Activated T-cell treated with anti-CD3 and anti-CD28 coated beads, Interleukin-2, amount 50 U/mL, for 4 hours (primary cell): ENCODE measurements at regions not wholly inside any gene's neighbourhood (a gene's known extent, or its start where the extent isn't known, plus 50 kb on each side); places are given as distances from the start of the nearest gene placed in this dataset.

Experiments
- ATAC-seq, 2 donors: fragments of 200-7000 bp; cut with Tn5 transposase; one replicate each; pipeline ENCODE4 v1.10.0; 2021
- DNase-seq: peaks from one replicate; pipeline ENCODE4 v3.0.0-alpha.2; 2020
- H3K27me3 Mint-ChIP-seq: one replicate; pipeline ENCODE4 v1.8.0; 2021; ENCODE audit warnings: low read depth, mixed read lengths
- H3K36me3 Mint-ChIP-seq: one replicate; pipeline ENCODE4 v1.8.0; 2022; ENCODE audit warnings: mixed read lengths; ENCODE audit not compliant: insufficient read depth
- H3K4me1 Mint-ChIP-seq: one replicate; pipeline ENCODE4 v1.8.0; 2021; ENCODE audit warnings: low read depth, mixed read lengths
- H3K4me3 Mint-ChIP-seq: one replicate; pipeline ENCODE4 v1.8.0; 2021; ENCODE audit warnings: mild to moderate bottlenecking, moderate library complexity, mixed read lengths
- H3K9me3 Mint-ChIP-seq: one replicate; pipeline ENCODE4 v1.8.0; 2021; ENCODE audit warnings: mixed read lengths

DNA sequence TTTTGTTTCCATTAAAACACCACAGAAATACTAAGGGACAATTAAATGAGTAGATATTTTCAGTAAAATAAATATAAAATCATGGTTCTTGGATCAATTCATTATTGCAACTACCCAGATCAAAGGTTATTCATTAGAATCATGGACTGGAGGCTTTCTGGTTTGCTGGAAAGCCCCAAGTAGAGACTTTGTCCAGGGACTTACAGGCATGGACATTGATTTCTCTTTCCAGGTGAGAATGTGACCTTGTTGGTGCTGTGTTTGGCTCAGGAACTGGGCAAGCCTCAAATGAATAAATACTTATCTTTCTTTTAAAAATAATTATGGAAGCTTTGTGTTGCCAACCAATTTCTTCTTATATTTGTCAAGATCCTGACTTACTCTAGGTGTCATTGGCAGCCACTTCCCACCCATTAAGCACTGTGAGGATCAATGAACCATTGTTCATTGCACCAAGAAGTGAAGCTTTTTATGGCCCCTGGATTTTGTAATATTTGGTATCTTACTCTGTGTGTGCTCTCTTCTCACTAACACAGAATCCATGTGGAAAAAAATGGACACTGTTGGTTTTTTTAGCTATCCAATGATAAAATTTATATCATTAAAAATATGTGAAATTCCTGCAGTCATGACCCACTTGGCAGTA, 205.8 kb upstream of the NRXN1 start:
- peaks cover 6% of the 10 kb centered on the region for H3K9me3 Mint-ChIP-seq
- no peaks in the 10 kb centered on the region for H3K4me1 Mint-ChIP-seq
- no peaks in the 10 kb centered on the region for H3K27me3 Mint-ChIP-seq
- no peaks in the 10 kb centered on the region for H3K36me3 Mint-ChIP-seq
- no peak overlapping the region for H3K4me3 Mint-ChIP-seq
- ATAC-seq (no peak), DNase-seq (no peak)

DNA sequence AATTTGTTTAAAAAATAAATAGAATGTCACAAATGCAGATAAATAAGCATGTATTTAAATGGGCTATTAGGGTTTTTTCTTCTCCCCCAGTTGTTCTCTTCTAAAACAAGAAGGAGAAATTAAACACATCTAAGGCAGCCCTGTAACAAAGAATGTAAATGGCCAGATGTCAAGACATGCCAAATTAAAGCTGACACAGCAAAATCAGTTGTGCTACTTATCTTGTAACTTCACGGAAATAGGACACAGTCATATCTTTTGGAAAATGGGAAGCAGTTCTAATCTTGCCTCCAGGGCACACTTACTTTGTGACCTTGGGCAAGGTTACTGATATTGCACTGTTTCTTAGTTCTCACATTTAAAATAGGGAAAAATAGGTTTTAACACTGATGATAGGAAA, 200.1 kb upstream of the NRXN1 start:
- Mint-ChIP-seq H3K36me3 (no peaks in the 10 kb centered on the region), H3K27me3 (no peaks in the 10 kb centered on the region), H3K4me3 (no peak overlapping the region), H3K4me1 (no peaks in the 10 kb centered on the region), H3K9me3 (peaks cover 14% of the 10 kb centered on the region)
- DNase-seq (no peak), ATAC-seq (no peak)

DNA sequence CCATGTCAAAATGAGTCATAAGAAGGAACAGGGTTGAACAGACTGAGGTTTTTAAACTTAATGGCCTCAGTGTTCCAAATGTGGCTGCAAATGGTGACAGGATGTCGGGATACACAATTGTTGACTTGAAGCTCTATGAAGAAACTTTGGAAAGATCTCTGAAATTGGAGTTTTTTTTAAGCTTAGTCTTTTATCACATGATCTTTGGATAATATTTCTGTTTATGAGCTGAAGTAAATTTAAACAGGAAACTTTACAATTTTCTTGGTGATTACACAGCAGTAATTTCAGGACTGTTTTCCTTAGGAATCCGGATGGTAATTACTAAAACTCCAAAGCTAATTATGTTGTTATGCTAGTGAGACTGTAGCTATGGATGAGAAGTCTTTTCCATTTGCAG, 199.1 kb upstream of the NRXN1 start:
- ATAC-seq = no peak
- no peaks in the 10 kb centered on the region for H3K4me1 Mint-ChIP-seq
- H3K9me3 Mint-ChIP-seq = peaks cover 14% of the 10 kb centered on the region
- H3K27me3 Mint-ChIP-seq = no peaks in the 10 kb centered on the region
- no peak overlapping the region for H3K4me3 Mint-ChIP-seq
- no peak for DNase-seq
- H3K36me3 Mint-ChIP-seq = no peaks in the 10 kb centered on the region

DNA sequence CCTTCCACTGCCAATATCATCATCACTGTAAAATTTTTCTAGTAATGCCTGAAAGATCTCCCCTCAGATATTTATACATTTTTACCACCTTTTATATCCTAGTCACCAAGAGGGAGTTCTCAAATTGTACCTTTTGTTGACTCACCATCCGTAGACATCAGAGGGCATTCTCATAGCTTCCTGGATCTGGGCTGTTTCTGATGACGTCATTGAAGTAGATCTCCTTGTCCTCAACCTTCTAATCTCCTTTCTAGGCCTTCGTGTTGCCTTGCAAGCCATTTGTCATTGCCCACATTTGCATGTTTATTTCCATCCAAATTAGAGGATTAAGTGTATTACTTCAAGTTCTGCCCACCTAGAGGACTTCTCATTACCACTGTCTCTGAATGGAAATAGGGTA, 193.4 kb upstream of the NRXN1 start:
- Mint-ChIP-seq H3K4me3 (no peak overlapping the region), H3K27me3 (no peaks in the 10 kb centered on the region), H3K36me3 (no peaks in the 10 kb centered on the region), H3K9me3 (peaks cover 9% of the 10 kb centered on the region), H3K4me1 (no peaks in the 10 kb centered on the region)
- ATAC-seq = no peak
- DNase-seq = no peak

DNA sequence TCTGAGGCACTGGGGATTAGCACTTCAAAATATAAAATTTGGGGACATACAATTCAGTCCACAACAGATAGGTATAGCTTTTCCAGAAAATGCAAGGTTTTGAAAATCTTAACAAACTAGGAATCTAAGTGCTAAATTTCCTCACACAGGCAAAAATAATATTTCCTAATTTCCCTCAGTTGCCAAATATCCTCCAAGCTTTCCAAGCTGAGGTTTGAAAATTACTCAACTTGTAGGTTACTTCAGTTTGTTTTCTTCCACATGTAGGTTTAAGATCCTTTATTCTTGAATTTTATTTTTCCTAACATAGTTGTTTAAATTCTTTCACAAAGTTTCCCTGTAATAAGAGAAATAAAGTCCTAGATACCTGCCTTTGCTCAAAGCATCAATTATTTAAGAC, 192.9 kb upstream of the NRXN1 start:
- DNase-seq = no peak
- ATAC-seq = no peak
- Mint-ChIP-seq H3K4me3 (no peak overlapping the region), H3K4me1 (no peaks in the 10 kb centered on the region), H3K36me3 (no peaks in the 10 kb centered on the region), H3K9me3 (peaks cover 9% of the 10 kb centered on the region), H3K27me3 (no peaks in the 10 kb centered on the region)

DNA sequence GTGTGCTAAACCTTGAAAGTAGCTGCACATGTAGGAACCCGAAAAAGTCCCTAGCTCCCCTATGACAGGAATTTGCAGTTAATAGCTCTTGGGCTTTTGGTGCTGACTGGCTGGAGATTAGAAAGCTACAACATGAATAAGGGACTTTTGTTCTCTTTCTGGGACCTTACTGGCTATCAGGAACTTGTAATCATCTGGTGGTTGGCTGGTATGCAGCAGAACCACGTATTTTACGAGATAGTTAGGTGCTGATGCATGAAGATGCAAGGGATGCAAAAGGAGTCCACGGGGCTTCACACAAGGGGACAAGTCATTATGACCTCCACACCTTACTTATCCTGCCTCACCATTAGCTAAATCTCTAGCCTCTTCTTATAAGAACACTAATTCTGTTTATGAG, 190.2 kb upstream of the NRXN1 start:
- H3K27me3 Mint-ChIP-seq = no peaks in the 10 kb centered on the region
- H3K9me3 Mint-ChIP-seq = peaks cover 9% of the 10 kb centered on the region
- H3K4me3 Mint-ChIP-seq = no peak overlapping the region
- DNase-seq = no peak
- H3K4me1 Mint-ChIP-seq = no peaks in the 10 kb centered on the region
- no peaks in the 10 kb centered on the region for H3K36me3 Mint-ChIP-seq
- no peak for ATAC-seq

DNA sequence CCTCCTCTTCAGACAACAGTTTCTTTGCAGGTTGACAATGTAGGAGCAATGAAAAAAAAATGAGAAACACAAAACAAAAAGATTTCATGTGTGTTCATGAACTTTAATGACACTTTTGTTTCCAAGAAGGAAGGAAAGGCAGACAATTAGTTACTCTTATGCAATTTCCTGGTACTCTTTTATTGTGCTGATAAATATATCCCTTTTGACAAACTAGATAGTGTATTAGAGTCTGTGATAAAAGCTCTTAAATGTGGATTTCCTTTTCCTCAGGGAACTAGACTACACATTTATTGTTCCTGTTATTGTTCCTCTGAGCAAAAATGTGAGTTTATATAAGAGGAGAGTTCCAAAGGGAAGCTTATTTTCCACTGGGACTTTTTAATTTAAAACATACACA, 188.7 kb upstream of the NRXN1 start:
- no peak for ATAC-seq
- H3K9me3 Mint-ChIP-seq = peaks cover 9% of the 10 kb centered on the region
- no peak overlapping the region for H3K4me3 Mint-ChIP-seq
- H3K27me3 Mint-ChIP-seq = no peaks in the 10 kb centered on the region
- DNase-seq = no peak
- no peaks in the 10 kb centered on the region for H3K36me3 Mint-ChIP-seq
- H3K4me1 Mint-ChIP-seq = no peaks in the 10 kb centered on the region

DNA sequence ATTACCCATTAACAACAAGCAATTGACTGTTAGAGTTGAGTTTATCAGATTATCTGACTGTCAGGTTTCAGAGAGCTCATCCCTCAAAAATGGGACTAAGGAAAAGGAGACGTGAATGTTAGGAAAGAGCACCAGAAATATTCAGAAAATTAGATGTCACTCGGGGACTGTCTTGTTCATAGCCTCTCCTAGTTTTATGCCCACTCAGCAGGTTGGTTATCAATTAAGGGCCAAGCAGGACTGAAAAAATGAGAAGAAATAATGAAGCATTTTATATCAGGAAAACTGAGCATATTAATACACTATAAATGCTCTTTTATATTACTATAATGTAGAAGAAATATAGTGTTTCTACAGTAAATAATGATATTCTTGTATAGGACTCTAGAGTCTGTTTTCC, 188.1 kb upstream of the NRXN1 start:
- peaks cover 4% of the 10 kb centered on the region for H3K9me3 Mint-ChIP-seq
- DNase-seq = no peak
- no peak overlapping the region for H3K4me3 Mint-ChIP-seq
- H3K36me3 Mint-ChIP-seq = no peaks in the 10 kb centered on the region
- H3K27me3 Mint-ChIP-seq = no peaks in the 10 kb centered on the region
- no peak for ATAC-seq
- H3K4me1 Mint-ChIP-seq = no peaks in the 10 kb centered on the region

DNA sequence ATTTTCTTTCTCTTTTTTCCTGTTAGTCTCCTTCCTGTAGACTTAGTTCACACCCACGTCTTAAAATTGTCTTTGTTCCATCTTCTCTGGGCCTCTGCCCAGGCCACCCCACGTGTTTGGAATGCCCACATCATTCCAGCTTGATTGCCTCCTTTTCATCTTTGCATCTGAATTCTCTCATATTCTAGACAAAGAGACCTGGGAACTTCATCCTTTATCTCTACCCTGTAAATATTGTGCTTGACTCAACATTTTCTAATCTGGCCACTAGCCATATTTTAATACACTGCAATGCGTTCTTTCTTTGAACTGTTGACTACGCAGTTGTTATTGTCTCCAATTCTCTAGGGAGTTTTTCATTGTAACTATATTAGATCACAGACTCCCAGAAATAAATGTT, 187.5 kb upstream of the NRXN1 start:
- Mint-ChIP-seq H3K4me1 (no peaks in the 10 kb centered on the region), H3K36me3 (no peaks in the 10 kb centered on the region), H3K9me3 (peaks cover 4% of the 10 kb centered on the region), H3K4me3 (no peak overlapping the region), H3K27me3 (no peaks in the 10 kb centered on the region)
- ATAC-seq (no peak), DNase-seq (no peak)

DNA sequence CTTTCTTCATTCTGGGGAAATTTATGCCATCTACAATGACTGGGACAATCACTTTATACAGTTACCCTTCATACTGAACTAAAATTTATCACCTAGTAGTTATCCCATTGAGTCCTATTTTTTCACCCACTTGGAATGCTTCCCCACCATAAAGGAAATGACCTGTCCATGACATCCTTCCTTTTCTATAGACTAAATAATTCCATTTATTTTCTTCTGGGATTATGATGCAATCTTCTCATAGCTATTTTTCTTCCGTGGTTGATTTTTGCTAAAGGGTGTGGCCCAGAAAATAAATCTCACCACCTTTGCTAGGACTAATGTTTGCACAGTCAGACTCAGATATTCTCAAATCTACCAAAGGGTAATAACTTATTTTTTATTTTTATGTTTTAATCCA, 186.1 kb upstream of the NRXN1 start:
- Mint-ChIP-seq H3K36me3 (no peaks in the 10 kb centered on the region), H3K4me3 (no peak overlapping the region), H3K27me3 (no peaks in the 10 kb centered on the region), H3K4me1 (no peaks in the 10 kb centered on the region), H3K9me3 (peaks cover 4% of the 10 kb centered on the region)
- DNase-seq (no peak), ATAC-seq (no peak)

DNA sequence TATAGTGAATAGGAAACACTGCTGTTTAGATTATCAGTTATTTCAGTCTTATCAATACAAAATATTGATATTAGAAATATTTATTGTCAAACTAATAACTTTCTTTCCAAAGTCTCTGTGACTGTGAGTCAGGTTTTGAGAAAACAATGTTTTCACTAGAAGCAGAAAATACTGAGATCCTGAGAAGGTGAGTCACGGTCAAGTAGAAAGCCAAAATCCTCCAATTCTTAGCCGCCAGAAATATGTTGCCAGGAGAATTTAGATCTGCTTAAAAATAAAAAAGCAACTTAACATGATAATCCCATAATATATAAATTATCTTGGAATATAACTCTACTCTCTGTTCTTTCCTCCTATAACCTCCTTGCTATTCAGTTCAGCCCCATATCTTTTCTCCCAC, 181.9 kb upstream of the NRXN1 start:
- peaks cover 9% of the 10 kb centered on the region for H3K9me3 Mint-ChIP-seq
- no peaks in the 10 kb centered on the region for H3K36me3 Mint-ChIP-seq
- no peak overlapping the region for H3K4me3 Mint-ChIP-seq
- H3K4me1 Mint-ChIP-seq = no peaks in the 10 kb centered on the region
- DNase-seq = no peak
- ATAC-seq = no peak
- no peaks in the 10 kb centered on the region for H3K27me3 Mint-ChIP-seq

DNA sequence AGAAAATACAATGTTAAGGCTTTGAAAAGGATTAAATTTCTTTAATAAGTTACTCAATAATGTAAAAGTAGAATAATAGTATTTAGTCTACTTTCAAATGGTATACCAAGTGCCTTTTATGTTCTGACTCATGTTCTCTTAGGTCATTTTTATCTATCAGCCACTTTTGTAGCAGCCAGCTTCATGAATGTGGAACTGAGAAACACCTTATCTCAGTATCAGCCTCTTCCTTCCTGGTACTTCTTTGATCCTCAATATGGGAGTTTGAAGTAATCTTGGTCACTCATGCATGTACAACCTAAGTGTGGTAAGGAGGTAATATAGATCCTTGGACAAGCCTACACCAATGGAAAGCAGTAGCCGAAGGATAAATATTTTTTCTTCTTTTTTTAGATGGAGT, 180.4 kb upstream of the NRXN1 start:
- no peaks in the 10 kb centered on the region for H3K4me1 Mint-ChIP-seq
- H3K9me3 Mint-ChIP-seq = peaks cover 9% of the 10 kb centered on the region
- ATAC-seq (no peak), DNase-seq (no peak)
- H3K36me3 Mint-ChIP-seq = no peaks in the 10 kb centered on the region
- H3K27me3 Mint-ChIP-seq = no peaks in the 10 kb centered on the region
- H3K4me3 Mint-ChIP-seq = no peak overlapping the region

DNA sequence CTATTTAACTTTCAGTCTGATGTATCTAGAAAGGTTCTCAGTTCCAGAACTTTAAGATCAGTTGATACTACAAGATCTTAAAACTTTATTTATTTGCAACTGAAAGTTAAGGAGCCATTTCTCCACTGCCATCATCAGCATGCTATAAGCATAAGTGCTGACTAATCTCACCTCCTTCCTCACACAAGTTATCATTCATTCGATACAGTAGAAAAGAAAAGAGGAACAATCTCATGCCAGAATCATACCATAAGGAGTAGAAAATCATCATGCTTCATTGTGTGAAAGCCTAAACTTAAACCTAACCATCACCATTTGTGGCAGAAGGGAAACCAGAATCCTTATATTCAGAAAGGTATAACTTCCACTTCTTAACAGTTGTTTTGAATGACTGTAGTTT, 176.6 kb upstream of the NRXN1 start:
- no peak for DNase-seq
- peaks cover 23% of the 10 kb centered on the region for H3K9me3 Mint-ChIP-seq
- H3K4me3 Mint-ChIP-seq = no peak overlapping the region
- no peak for ATAC-seq
- no peaks in the 10 kb centered on the region for H3K27me3 Mint-ChIP-seq
- no peaks in the 10 kb centered on the region for H3K4me1 Mint-ChIP-seq
- H3K36me3 Mint-ChIP-seq = no peaks in the 10 kb centered on the region

DNA sequence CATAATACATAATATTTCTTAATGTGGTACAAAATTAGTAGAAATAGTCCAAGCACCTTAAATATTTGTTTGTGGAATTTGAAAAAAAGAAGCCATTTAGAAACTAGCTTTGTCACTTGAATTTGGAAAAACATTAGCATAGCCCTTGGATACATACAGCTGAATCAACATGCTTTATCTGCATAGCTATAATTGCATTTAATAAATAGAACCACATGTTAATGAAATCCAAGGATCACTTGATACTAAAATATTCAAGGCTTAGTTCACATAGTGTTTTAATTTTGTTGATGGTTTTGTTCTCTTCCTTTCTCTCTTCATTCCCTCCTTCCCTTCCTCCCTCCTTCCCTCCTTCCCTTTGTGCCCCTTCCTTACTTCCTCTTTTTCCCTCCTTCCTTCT, 169.4 kb upstream of the NRXN1 start:
- Mint-ChIP-seq H3K4me1 (no peaks in the 10 kb centered on the region), H3K9me3 (peaks cover 20% of the 10 kb centered on the region), H3K36me3 (no peaks in the 10 kb centered on the region), H3K4me3 (no peak overlapping the region), H3K27me3 (no peaks in the 10 kb centered on the region)
- DNase-seq = no peak
- ATAC-seq = no peak

DNA sequence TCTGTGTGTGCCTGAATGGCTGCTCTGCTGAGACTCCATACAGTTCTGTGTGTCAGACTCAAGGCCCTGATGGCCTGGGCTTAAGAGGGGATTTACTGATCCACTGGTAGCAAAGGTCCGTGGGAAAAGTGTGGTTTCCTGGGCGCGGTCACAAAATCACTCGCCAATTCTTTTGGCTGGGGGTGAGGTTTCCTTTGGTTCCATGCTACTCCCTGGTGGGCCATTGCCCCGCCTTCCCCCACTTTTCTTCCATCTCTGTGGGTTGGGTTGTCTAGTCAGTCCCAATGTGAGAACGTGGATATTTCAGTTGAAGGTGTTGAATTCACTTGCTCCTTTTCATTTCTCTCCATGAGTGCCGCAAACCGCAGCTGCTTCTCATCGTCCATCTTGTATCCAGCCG, 162.7 kb upstream of the NRXN1 start:
- no peak for ATAC-seq
- Mint-ChIP-seq H3K4me1 (no peaks in the 10 kb centered on the region), H3K4me3 (no peak overlapping the region), H3K36me3 (no peaks in the 10 kb centered on the region), H3K9me3 (peaks cover 34% of the 10 kb centered on the region), H3K27me3 (no peaks in the 10 kb centered on the region)
- no peak for DNase-seq

DNA sequence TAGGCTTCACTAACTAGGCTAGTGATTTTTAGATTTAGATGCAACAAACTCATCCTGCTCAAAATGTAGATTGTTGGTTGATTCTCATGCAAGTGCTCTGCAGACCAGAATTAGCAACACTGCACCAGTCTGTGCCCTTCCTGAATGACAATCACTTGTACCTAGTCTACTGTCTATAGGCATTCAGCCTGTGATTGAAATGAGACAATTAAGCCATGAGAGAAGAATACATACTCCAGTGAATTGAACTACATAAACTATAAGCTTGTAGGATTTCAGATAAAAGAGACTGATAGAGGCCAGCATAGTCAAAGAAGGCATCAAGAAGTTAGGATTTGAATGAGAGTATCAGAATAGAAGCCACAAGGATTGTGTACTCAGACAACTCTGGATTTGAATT, 138.3 kb upstream of the NRXN1 start:
- Mint-ChIP-seq H3K9me3 (peaks cover 10% of the 10 kb centered on the region), H3K4me1 (no peaks in the 10 kb centered on the region), H3K27me3 (no peaks in the 10 kb centered on the region), H3K4me3 (no peak overlapping the region), H3K36me3 (no peaks in the 10 kb centered on the region)
- ATAC-seq (no peak), DNase-seq (no peak)
